Neuronal stem cell (in vitro differentiated cells): ENCODE measurements at regions not wholly inside any gene's neighbourhood (a gene's known extent, or its start where the extent isn't known, plus 50 kb on each side); places are given as distances from the start of the nearest gene placed in this dataset.
"Not testable (repeated sequence)": the region's sequence is repeated elsewhere in the genome, so short reads cannot be mapped to it uniquely, and the experiment has no call there.

Source experiments
- DNase-seq: peaks from one replicate; pipeline ENCODE4 v3.0.0-alpha.2; 2013; ENCODE audit warnings: low spot score
- H2AFZ ChIP-seq: one replicate; pipeline ENCODE4 v1.6.1; 2013; ENCODE audit warnings: mild to moderate bottlenecking, low read length, inconsistent platforms
- H2AK5ac ChIP-seq: 2 replicates; pipeline ENCODE4 v1.6.1; 2013; ENCODE audit warnings: low read depth, mild to moderate bottlenecking, inconsistent platforms, low read length, moderate library complexity, mixed read lengths
- H2BK120ac ChIP-seq: 2 replicates; pipeline ENCODE4 v1.6.1; 2013; ENCODE audit warnings: low read depth, mild to moderate bottlenecking, inconsistent platforms, low read length, moderate library complexity, mixed read lengths
- H2BK12ac ChIP-seq: one replicate; pipeline ENCODE4 v1.6.1; 2013; ENCODE audit warnings: low read length, inconsistent platforms
- H2BK15ac ChIP-seq: 2 replicates; pipeline ENCODE4 v1.6.1; 2013; ENCODE audit warnings: mild to moderate bottlenecking, low read length, inconsistent platforms, mixed read lengths
- H2BK5ac ChIP-seq: one replicate; pipeline ENCODE4 v1.6.1; 2013; ENCODE audit warnings: inconsistent platforms, mild to moderate bottlenecking, low read length, moderate library complexity
- H3K14ac ChIP-seq: one replicate; pipeline ENCODE4 v1.6.1; 2013; ENCODE audit warnings: low read length, inconsistent platforms
- H3K18ac ChIP-seq: 2 replicates; pipeline ENCODE4 v1.6.1; 2013; ENCODE audit warnings: low read length, inconsistent platforms
- H3K23ac ChIP-seq: 2 replicates; pipeline ENCODE4 v1.6.1; 2013; ENCODE audit warnings: low read depth, mild to moderate bottlenecking, mixed read lengths, low read length, inconsistent platforms; ENCODE audit not compliant: poor library complexity
- H3K27ac ChIP-seq: replicated peaks from 3 replicates; pipeline ENCODE4 v1.5.1; 2013; ENCODE audit warnings: low read length, inconsistent platforms
- H3K27me3 ChIP-seq, 3 experiments: 2 replicates each; pipeline ENCODE4 v1.6.1; 2013; ENCODE audit warnings: low read length in 3 of 3, mild to moderate bottlenecking in 2 of 3, inconsistent platforms in 1 of 3, low read depth in 1 of 3, mixed read lengths in 1 of 3, moderate library complexity in 1 of 3; ENCODE audit not compliant: control insufficient read depth in 3 of 3, insufficient read depth in 3 of 3
- H3K36me3 ChIP-seq, 2 donors: replicated peaks in 1 of 2; 2 replicates each; pipeline ENCODE4 v1.6.1; 2013; ENCODE audit warnings: low read length in 2 of 2; ENCODE audit not compliant: control insufficient read depth in 2 of 2, insufficient read depth in 2 of 2
- H3K4ac ChIP-seq: 2 replicates; pipeline ENCODE4 v1.6.1; 2013; ENCODE audit warnings: inconsistent platforms, mild to moderate bottlenecking, low read length, moderate library complexity
- H3K4me1 ChIP-seq, 2 donors: 1 replicate in 1 of 2; 2 replicates in 1 of 2; pipeline ENCODE4 v1.6.1; 2013; ENCODE audit warnings: low read length in 2 of 2, low read depth in 1 of 2; ENCODE audit not compliant: control insufficient read depth in 2 of 2, insufficient read depth in 1 of 2
- H3K4me2 ChIP-seq: one replicate; pipeline ENCODE4 v1.6.1; 2013; ENCODE audit warnings: mild to moderate bottlenecking, low read length, inconsistent platforms; ENCODE audit not compliant: insufficient read depth, poor library complexity, severe bottlenecking
- H3K4me3 ChIP-seq, 2 donors: 2 replicates each; pipeline ENCODE4 v1.5.1; 2013; ENCODE audit warnings: low read length in 2 of 2, mild to moderate bottlenecking in 2 of 2, inconsistent platforms in 1 of 2, moderate library complexity in 1 of 2
- H3K79me1 ChIP-seq: one replicate; pipeline ENCODE4 v1.6.1; 2013; ENCODE audit warnings: low read depth, mild to moderate bottlenecking, inconsistent platforms, low read length, moderate library complexity
- H3K9ac ChIP-seq: one replicate; pipeline ENCODE4 v1.6.1; 2013; ENCODE audit warnings: mild to moderate bottlenecking, low read depth, low read length, inconsistent platforms; ENCODE audit not compliant: poor library complexity
- H3K9me3 ChIP-seq, 2 donors: replicated peaks in 1 of 2; 2 replicates each; pipeline versions ENCODE3 to v1.6.1; 2013; ENCODE audit warnings: low read length in 2 of 2, mild to moderate bottlenecking in 2 of 2, inconsistent platforms in 1 of 2, low read depth in 1 of 2, mixed read lengths in 1 of 2, moderate library complexity in 1 of 2; ENCODE audit not compliant: control insufficient read depth in 2 of 2, insufficient read depth in 1 of 2
- H4K8ac ChIP-seq: one replicate; pipeline ENCODE4 v1.6.1; 2013; ENCODE audit warnings: low read depth, mild to moderate bottlenecking, inconsistent platforms, low read length, moderate library complexity
- H4K91ac ChIP-seq: one replicate; pipeline ENCODE4 v1.6.1; 2013; ENCODE audit warnings: low read length, low read depth, mild to moderate bottlenecking, inconsistent platforms; ENCODE audit not compliant: poor library complexity
- WGBS, 2 donors: extraction: QIAGEN DNeasy Blood & Tissue Kit; methylation state at CpG; one replicate each; pipeline ENCODE4 v1.1.7; 2013; ENCODE audit warnings: missing lambda C conversion rate in 2 of 2, mixed read lengths in 1 of 2; ENCODE audit not compliant: insufficient read length in 2 of 2, insufficient replicate concordance in 1 of 2; ENCODE audit errors: extremely low coverage in 2 of 2; 5-methylcytosine and 5-hydroxymethylcytosine counted together

DNA sequence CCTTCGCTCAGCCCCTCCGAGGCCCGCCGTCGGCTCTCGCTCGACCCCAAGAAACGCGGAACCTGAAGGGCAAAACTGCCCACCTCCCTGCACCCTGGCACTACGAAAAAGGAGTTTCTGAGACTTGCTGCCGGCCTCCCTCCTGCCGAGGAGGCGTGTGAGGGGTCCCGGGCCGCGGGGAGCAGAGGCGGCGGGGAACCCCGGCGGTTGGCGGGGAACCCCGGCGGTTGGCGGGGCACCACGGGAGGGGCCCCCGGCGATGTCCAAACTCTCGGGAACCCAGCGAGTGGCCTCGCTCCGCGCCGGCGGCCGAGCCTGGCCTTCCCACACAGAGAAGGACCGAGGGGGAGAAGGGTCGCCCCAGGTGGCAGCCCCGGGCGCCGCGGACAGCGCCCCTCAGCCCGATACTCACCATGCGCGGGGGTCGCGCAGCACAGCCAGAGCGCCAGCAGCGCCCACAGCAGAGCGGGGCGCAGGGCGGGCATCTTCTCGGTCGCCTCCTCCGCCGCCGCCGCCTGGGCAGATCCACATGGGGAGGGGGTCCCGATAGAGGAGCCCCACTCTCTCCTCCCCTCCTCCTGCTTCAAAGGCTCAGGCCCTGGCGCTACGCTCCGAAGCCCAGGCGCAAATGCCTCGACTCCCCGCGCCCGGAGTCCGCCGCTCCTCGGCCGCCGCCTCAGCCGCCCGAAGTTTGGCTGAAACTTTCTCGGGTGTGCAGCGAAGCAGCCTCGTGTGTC lies 69.4 kb upstream of the NUDT4B start:
- DNase-seq, H3K27ac ChIP-seq: not testable (repeated sequence)
- peak overlapping the region; percentile 77 for H2AFZ ChIP-seq

DNA sequence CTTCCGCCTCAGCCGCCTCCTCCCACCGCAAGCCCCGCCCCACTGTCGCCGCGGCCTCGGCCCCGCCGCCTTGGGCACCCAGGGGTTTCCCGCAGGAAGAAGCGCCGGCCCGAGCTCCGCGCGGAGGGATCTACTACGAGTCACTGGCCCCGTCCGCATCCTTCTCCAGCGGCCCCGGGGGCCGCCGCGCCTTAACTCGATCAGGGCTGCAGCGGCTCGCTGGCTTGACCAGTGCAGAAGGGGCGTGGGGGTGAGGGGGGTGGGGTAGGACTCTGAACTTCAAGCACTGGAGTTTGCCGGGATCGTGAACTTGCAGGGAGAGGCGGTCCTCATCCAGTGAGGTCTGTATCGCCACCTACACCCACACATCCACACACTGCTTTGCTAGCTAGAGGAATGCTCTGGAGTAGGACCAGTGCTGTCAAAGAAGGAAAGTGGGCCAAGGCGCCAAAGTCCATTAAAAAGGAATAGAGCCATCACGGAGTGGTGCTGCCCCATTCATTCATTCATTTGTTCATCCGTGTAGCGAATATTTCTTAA lies 68.7 kb upstream of the NUDT4B start:
- H4K8ac ChIP-seq, H3K4me1 ChIP-seq, H3K27ac ChIP-seq, H2BK120ac ChIP-seq, H3K9me3 ChIP-seq, H3K14ac ChIP-seq, H3K27me3 ChIP-seq, H2BK5ac ChIP-seq, H3K23ac ChIP-seq, H3K18ac ChIP-seq, H3K9ac ChIP-seq, DNase-seq, H3K79me1 ChIP-seq, H2BK12ac ChIP-seq, H3K36me3 ChIP-seq, H2BK15ac ChIP-seq, H3K4ac ChIP-seq, H2AFZ ChIP-seq, H4K91ac ChIP-seq, H2AK5ac ChIP-seq, H3K4me2 ChIP-seq: not testable (repeated sequence)
- no CpG with 5 or more reads among the region's 37 CpGs for WGBS, 2 donors
- peak overlapping the region in 1 of 2 donors; percentile 47 for H3K4me3 ChIP-seq

More for the DNA sequence above, 69.4 kb upstream of the NUDT4B start:
- not testable (repeated sequence) for H2BK15ac ChIP-seq, H2BK12ac ChIP-seq, H3K27me3 ChIP-seq, H3K4me2 ChIP-seq, H3K4ac ChIP-seq, H2AK5ac ChIP-seq, H4K91ac ChIP-seq, H2BK120ac ChIP-seq, H3K14ac ChIP-seq, H4K8ac ChIP-seq, H3K23ac ChIP-seq, H3K18ac ChIP-seq, H2BK5ac ChIP-seq, H3K4me1 ChIP-seq, H3K9me3 ChIP-seq, H3K79me1 ChIP-seq, H3K9ac ChIP-seq, H3K36me3 ChIP-seq
- H3K4me3 ChIP-seq: peak overlapping the region in 1 of 2 donors; percentile 47
- no CpG with 5 or more reads among the region's 77 CpGs for WGBS, 2 donors

DNA sequence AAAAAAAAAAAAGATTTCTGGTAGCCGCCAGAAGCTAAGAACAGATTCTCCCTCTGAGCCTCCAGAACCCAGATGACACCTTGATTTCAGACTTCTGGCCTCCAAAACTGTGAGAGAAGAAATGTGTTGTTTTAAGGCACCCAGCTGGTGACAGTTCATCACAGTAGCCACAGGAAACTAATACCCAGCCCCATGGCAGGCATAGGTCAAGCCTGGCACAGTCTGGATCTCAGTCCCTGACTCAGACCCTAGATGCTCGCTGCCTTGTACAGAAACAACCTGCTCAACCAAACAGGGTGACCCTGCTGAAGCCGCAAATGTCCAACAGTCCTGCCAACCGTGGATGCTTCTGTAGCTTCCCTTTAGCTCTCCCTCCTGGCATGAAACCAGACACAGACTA lies 61.8 kb upstream of the NUDT4B start:
- not testable (repeated sequence) for H3K9me3 ChIP-seq, H3K4me1 ChIP-seq, DNase-seq, H3K27me3 ChIP-seq, H4K8ac ChIP-seq, H2BK5ac ChIP-seq, H2AFZ ChIP-seq, H2AK5ac ChIP-seq, H3K4me2 ChIP-seq, H3K14ac ChIP-seq, H3K23ac ChIP-seq, H4K91ac ChIP-seq, H3K36me3 ChIP-seq, H3K4me3 ChIP-seq, H2BK15ac ChIP-seq, H2BK12ac ChIP-seq, H3K27ac ChIP-seq, H3K18ac ChIP-seq, H3K9ac ChIP-seq, H3K79me1 ChIP-seq, H2BK120ac ChIP-seq, H3K4ac ChIP-seq
- WGBS, 2 donors: no CpG with 5 or more reads among the region's 4 CpGs

DNA sequence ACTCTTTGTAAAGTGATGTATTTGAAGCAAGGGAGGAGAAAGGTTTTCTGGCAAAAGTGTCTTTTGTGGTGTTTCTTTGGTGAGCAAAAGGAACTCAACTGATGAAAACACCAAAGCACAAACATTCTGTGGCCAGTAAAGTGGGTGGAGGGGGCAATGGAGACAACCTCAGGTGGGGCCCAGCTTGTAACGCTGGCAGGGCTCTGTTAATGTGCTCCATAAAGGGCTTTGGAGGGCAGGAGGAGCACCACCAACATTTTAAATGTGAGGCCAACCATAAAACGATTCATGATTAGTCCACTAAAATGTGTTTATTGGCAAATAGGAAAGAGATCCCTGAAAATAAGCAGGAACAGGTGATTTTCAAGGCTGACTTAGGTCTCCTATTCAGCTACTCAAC lies 61.2 kb upstream of the NUDT4B start:
- H2BK5ac ChIP-seq, H3K23ac ChIP-seq, H4K91ac ChIP-seq, H3K4me2 ChIP-seq, H3K27ac ChIP-seq, H2BK120ac ChIP-seq, H2AFZ ChIP-seq, DNase-seq, H3K4me3 ChIP-seq, H4K8ac ChIP-seq, H3K9me3 ChIP-seq, H3K18ac ChIP-seq, H2AK5ac ChIP-seq, H3K4ac ChIP-seq, H3K27me3 ChIP-seq, H2BK15ac ChIP-seq, H2BK12ac ChIP-seq, H3K79me1 ChIP-seq, H3K9ac ChIP-seq, H3K14ac ChIP-seq, H3K36me3 ChIP-seq, H3K4me1 ChIP-seq: not testable (repeated sequence)
- no CpG with 5 or more reads among the region's 2 CpGs for whole genome bisulfite sequencing, 2 donors
